Forelimb muscle (tissue), 1 donor: ENCODE measurements at regions not wholly inside any gene's neighbourhood (a gene's known extent, or its start where the extent isn't known, plus 50 kb on each side); places are given as distances from the start of the nearest gene placed in this dataset.

Source experiments
- DNase-seq: peaks from one replicate; pipeline ENCODE4 v3.0.0-alpha.2; 2013; ENCODE audit warnings: low read depth

DNA sequence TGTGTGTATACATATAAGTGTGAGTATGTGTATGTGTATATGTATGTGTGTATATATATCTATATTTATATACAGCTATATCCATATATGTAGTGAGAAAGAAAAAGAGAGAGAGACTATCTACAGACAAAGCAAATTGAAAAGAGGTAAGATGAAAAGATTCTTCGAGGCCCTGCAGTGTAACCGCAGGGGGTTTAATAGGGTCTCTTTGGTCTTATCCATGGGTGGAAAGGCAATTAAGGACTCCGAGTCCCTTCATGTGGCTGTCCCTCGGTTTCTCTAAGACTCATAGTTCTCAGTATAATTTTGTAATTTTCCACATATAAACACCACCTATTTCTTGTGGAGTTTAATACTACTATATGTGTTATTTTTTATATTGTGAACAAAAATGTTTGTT lies 50.6 kb upstream of the JAZF1 start:
- DNase-seq = no peak

DNA sequence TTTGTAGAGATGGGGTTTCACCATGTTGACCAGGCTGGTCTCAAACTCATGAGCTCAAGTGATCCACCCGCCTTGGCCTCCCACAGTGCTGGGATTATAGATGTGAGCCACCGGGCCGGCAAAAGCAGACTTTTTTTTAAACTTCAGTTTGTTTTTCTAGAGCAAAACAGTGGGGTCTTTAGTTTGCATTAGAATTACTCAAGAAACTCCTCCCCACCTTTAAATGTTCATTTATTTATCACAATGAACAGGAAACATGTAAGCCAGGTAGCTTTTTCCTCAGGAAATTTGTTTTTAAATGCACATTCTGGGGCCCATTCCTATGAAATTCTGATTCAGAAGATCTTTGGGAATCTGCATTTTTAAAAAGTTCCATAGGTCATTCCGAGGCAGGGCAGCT lies 56.0 kb upstream of the JAZF1 start:
- DNase-seq = no peak

DNA sequence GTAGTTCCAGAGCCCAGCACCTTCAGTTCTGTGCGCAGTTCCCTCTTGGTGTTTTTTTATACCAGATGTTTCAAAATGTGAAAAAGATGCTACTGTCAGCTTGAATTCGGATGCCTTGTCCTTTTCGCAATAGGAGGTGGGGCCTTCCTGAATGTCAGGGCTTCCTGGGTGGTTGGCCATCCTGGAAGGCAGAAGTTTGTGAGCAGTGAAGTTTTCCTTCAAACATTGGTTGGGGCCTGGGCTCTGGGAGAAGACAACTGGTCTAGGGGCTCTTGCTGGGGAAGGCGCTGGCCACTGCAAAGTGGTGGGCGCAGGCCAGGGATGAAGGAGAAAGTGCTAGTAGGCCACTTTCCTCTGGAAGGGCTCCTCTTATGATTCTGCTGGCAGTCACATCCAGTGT lies 56.8 kb upstream of the JAZF1 start:
- DNase-seq = no peak

GRCh38 chr7:28239823-28240204 lies 59.2 kb upstream of the JAZF1 start:
- DNase-seq = no peak

DNA sequence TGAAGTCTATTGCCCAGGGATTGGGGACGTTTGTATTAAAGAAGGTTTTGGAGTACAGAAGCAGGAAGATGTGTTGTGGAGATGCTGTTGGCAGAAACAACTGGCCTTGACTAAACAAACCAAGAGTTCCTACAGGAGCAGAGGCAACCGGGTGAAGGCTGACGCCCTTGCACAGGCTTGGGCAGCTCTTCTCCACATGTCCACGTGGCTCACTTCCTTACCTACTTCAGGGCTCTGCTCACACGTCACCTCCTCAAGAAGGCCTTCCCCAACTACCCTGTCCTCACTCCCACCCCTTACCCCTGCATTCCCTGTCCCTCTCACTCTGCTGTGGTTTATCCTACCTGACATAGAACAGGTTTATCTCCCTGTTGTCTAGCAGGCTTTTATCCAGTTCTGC lies 59.9 kb upstream of the JAZF1 start:
- DNase-seq = no peak

DNA sequence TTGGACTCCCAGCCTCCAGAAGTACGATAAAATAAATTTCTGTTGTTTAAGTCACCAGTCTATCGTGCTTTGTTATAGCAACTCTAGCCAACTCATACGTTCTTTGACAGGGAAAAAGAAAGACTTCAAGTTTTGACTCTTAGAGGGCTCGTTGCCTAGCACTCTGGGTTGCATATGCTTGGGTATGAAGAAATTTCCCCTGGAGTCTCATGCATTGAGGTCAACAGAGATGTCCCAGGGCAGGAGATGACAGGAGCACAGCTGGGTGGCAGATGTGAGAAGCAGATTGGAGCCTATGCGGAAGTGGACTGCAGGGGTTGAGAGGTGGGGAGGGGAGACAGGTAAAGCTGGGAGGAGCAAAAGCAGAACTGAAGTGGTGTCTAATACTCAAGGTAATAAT lies 63.3 kb upstream of the JAZF1 start:
- DNase-seq = no peak

GRCh38 chr7:28245123-28245878 lies 64.7 kb upstream of the JAZF1 start:
- peak; percentile 29 for DNase-seq

DNA sequence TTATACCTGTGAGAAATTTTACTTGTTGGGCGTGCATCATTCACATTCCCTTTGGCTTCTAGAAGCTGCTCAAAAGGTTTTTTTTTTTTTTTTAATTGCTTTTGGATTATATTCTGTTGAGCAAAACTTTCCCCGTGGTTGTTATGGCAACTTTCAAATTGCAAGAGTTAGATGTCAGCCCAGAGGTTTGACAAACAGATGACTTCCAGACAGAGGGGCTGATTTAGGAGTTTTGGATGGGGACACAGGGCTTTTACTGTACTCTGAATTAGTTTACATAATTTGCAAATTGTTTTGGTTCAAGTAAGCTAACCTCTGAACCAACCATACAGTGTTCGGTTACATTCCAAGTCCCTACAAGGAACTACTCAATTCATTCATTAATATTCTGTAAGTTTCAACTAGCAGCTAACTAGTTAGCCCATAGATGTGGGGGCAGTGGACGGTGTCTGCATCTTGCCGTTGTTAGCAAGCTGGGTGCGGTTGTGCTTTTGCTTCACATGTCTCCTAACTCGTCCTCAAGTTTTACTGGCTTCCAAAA lies 66.4 kb upstream of the JAZF1 start:
- no peak for DNase-seq

- no peak for DNase-seq
These were observed 77.6 kb upstream of the JAZF1 start for GRCh38 chr7:28258240-28258639.

DNA sequence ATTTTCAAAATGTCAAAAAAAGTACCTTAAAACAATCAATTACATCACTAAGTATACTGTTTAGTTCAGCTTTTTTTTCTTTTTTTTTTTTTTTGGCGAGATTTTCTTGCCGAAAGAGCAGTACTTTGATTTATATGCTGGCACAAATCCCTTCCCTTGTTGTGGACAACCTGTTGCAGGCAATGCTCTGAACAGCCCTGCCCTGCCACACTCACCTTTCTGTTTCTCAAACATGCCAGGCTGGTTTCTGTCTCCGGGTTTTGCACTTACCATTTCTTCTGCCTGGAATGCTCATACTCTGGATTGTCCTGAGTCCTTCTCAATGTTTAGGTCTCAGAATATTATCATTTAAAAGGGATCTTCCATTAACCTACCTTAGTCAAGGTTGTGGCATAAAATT lies 80.4 kb upstream of the JAZF1 start:
- DNase-seq = no peak

DNA sequence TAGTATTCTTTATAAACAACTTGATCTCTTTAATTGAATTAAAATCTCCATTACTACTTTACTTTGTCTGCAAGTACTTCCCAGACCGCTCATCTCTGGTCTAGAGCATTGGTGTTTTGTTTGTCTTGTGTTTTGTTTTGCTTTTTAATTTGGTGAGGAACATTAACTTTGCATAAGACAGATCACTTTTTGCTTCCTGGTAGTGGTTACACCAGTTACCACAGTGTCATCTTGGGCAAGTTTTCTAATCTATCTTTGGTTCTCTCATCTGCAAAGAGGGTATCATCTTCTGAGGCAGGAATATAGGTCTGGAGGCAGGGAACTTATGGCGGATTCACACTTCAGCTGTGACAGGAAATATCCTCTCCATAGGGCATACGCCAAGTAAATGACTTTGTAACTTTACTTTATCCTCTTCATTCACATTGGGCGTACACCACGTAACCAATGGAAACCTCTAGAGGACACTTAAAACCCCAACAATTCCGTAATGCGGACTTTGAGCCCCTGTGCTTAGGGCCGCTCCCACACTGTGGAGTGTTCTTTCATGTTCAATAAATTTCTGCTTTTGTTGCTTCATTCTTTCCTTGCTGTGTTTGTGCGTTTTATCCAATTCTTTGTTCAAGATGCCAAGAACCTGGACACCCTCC lies 83.2 kb upstream of the JAZF1 start:
- no peak for DNase-seq

GRCh38 chr7:28266402-28266801 lies 85.8 kb upstream of the JAZF1 start:
- DNase-seq = no peak

- DNase-seq = no peak
These were observed 86.4 kb upstream of the JAZF1 start for GRCh38 chr7:28267012-28267411.

- DNase-seq = no peak
These were observed 89.2 kb upstream of the JAZF1 start for GRCh38 chr7:28269700-28270361.

DNA sequence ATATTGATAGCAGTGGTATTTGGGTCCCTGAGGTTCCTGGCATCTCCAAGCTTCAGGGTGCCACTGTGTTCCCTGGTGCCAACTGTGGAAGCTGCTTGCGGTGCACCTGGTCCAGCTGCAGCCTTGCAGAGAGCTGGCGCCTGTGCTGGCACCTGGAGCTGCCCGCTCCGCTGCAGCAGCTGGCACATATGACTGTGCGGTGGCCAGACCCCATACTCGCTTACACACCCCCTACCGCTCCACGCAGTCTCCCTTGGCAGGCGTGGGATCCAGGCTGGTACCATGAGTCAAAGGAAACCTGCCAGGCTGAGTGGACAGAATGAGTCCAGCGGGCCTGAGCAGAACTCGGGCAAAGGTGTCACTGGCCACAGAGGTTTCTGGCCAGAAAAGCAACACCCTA lies 89.9 kb upstream of the JAZF1 start:
- DNase-seq = no peak

- DNase-seq = no peak
These were observed 91.9 kb upstream of the JAZF1 start for GRCh38 chr7:28272461-28272877.

- no peak for DNase-seq
These were observed 95.7 kb upstream of the JAZF1 start for GRCh38 chr7:28276298-28276697.

DNA sequence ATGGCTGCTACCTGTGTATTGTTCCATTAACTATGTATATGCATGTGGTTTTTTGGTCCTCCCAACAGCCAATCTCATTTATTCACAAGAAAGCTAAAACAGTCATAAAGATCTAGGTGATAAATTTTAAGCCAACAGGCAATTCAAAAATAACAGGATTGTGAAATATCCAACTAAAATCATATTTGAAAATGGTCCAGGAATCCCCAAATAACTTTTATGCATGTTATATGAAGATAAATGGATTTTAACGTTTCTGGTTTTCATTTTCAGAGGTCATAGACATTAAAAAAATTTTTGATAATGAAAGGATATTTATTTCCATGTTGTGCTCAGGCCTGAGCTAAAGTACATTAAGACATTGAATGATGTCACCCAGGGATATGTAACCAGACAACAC lies 96.8 kb upstream of the JAZF1 start:
- DNase-seq = no peak

GRCh38 chr7:28277958-28278357 lies 97.4 kb upstream of the JAZF1 start:
- no peak for DNase-seq

DNA sequence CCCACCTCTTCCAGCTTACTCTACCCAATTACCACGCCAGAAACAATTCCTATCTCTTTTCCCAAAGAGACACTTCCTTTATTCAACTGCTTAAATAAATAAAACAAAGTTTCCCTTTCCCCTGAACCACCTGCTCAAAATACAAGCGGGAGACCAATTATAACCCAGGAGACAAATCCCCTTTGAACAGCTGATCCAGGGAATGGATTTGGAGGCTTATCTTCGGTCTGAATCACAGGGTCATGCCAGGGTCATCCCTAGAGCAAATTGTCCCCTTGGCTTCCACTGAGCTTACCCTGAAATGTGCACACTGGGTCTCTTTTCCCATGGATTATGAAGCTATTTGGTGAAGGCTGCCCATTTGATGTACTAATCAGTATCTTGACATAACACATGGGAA lies 99.9 kb upstream of the JAZF1 start:
- DNase-seq = no peak

DNA sequence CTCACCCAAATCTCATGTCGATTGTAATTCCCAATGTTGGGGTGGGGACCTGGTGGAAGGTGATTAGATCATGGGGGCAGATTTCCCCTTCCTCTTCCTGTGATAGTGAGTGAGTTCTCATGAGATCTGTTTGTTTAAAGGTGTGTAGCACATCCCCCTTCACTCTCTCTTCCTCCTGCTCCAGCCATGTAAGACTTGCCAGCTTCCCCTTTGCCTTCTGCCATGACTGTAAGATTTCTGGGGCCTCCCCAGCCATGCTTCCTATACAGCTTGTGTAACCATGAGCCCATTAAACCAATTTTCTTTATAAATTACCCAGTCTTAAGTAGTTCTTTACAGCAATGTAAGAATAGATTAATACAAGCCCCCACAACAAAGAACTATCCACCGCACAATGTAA lies 109.9 kb upstream of the JAZF1 start:
- no peak for DNase-seq

DNA sequence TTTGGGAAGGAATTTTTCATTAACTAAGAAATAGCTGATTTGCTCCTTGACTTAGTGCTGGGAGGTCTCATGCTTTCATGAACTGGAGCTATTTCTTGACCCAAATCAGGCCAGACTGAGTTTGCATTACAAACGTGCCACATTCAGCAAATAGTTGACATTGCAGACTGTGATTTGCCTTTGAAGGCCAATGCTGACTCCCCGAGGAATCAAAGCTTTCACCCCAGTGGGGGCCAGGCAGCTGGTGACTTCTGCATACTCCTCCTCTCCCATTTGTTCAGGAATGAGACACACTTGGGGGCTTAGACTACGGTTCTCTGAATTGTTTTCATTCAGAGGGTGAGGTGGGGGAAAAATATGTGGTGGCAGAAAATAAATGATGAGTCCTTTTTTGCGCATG lies 111.0 kb upstream of the JAZF1 start:
- no peak for DNase-seq
